ENCODE measurements at regions not wholly inside any gene's neighbourhood (a gene's known extent, or its start where the extent isn't known, plus 50 kb on each side); places are given as distances from the start of the nearest gene placed in this dataset.

DNA sequence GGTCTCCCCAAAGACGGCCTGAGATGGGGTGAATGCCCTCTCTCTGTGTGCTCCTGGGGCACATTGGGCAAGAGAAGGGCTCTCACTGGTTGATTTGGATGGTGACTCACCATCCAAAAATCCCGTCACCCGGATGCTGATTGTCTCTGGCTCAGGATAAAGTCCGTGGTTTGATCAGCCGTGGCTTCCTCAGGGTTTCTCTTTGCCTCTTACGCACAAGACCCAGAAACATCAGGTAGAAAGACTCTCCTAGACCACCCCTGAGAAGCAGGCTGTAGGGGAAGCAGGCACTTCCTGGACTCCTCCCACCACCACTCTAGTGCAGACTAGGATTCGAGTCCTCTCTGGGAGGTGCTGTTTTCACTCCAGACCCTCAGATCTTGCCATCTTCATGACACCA is 176.1 kb upstream of the NCAM1 start:
- TF ChIP-seq, protein P1, sequence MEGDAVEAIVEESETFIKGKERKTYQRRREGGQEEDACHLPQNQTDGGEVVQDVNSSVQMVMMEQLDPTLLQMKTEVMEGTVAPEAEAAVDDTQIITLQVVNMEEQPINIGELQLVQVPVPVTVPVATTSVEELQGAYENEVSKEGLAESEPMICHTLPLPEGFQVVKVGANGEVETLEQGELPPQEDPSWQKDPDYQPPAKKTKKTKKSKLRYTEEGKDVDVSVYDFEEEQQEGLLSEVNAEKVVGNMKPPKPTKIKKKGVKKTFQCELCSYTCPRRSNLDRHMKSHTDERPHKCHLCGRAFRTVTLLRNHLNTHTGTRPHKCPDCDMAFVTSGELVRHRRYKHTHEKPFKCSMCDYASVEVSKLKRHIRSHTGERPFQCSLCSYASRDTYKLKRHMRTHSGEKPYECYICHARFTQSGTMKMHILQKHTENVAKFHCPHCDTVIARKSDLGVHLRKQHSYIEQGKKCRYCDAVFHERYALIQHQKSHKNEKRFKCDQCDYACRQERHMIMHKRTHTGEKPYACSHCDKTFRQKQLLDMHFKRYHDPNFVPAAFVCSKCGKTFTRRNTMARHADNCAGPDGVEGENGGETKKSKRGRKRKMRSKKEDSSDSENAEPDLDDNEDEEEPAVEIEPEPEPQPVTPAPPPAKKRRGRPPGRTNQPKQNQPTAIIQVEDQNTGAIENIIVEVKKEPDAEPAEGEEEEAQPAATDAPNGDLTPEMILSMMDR (IDR thresholded peaks at IDR 0.05; ENCODE audit: poor library complexity): no peak
- TF ChIP-seq EZH2 (IDR thresholded peaks at IDR 0.05; ENCODE audit: borderline replicate concordance): no peak
- no peak for TF ChIP-seq EZH2phosphoT487 (IDR thresholded peaks at IDR 0.05; ENCODE audit: low read depth, severe bottlenecking, unreplicated experiment)

Data from hepatocyte (in vitro differentiated cells).